ENCODE measurements at regions not wholly inside any gene's neighbourhood (a gene's known extent, or its start where the extent isn't known, plus 50 kb on each side); places are given as distances from the start of the nearest gene placed in this dataset.

DNA sequence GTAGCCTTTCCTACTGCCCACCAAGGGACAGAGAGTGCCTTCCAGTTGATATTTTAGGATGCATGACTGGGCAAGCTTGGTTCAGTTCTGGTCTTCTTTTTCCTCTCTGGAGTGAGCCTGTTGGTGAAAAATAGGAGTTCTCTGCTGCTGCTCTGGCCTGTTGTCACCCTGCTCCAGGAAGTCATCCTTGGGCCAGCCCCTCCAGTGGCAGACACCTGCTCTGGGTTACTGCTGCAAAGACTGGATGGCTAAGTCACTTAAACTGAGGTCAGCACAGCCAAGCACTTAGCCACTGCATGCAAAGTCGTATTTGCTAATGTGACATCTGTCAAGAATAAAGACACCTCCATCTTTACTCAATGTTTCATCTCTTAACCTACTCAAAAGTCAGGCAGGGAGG is 219.6 kb upstream of the ID2 start:
- H3K27ac ChIP-seq (ENCODE audit: low read length) = no peak overlapping the region
- no peak overlapping the region for H3K9ac ChIP-seq (ENCODE audit: low read length)
- H2AFZ ChIP-seq (ENCODE audit: low read length) = no peak overlapping the region
- no peaks in the 10 kb centered on the region for H3K36me3 ChIP-seq (ENCODE audit: insufficient read depth, low read length)
- no peaks in the 10 kb centered on the region for H4K20me1 ChIP-seq (ENCODE audit: insufficient read depth, low read depth, low read length)
- no peaks in the 10 kb centered on the region for H3K27me3 ChIP-seq (ENCODE audit: low read length)
- DNase-seq = no peak
- H3K79me2 ChIP-seq (ENCODE audit: low read length) = no peaks in the 10 kb centered on the region
- no peaks in the 10 kb centered on the region for H3K9me2 ChIP-seq (replicated peaks; ENCODE audit: insufficient read depth, low read length)
- no peaks in the 10 kb centered on the region for H3K9me3 ChIP-seq (ENCODE audit: low read length)
- no peak overlapping the region for H3K4me3 ChIP-seq (ENCODE audit: low read length)
- H3K4me1 ChIP-seq (ENCODE audit: low read length) = no peaks in the 10 kb centered on the region
- no peak overlapping the region for H3K4me2 ChIP-seq (ENCODE audit: low read depth, low read length, poor library complexity, severe bottlenecking)

DNA sequence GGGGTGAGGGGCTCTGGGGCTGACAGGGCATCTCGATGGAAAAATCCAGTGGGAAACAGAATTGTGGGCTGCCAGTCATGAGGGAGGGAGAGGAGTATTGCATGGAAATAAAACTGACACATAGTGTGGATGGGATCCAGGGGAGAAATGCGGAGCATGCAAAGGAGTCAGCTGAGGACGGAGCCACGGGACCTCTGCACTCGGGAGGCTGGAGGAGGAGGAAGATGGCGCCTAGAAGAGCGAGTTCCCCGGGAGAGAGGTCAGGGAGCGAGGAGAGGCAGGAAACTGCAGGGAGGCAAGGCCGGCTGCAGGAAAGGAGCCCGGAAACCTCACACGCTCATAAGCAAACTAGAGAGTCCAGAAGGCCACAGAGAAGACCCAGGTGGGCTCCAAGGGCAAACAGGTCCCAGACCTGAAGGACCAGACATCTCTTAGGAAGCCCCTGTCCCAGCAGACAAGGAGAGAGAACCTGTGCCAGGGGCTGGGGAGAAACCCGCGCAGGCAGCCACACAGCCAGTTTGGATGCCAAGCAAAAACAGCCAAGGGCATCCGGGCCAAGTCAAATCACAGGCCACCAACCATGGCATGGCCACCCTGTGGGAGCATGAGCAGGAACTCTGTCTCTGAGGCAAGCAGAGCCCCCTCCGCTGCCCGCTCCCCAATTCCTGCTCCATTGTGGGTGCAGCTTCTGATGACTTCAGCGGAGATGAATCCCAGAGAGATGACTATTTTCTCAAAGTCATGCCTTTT is 218.8 kb upstream of the ID2 start:
- Histone ChIP-seq H2AFZ (ENCODE audit: low read length) (no peak overlapping the region), H3K9me2 (replicated peaks; ENCODE audit: insufficient read depth, low read length) (no peaks in the 10 kb centered on the region), H3K9me3 (ENCODE audit: low read length) (no peaks in the 10 kb centered on the region), H3K79me2 (ENCODE audit: low read length) (no peaks in the 10 kb centered on the region), H3K4me1 (ENCODE audit: low read length) (no peaks in the 10 kb centered on the region), H3K27me3 (ENCODE audit: low read length) (no peaks in the 10 kb centered on the region), H3K4me2 (ENCODE audit: low read depth, low read length, poor library complexity, severe bottlenecking) (no peak overlapping the region), H3K36me3 (ENCODE audit: insufficient read depth, low read length) (no peaks in the 10 kb centered on the region), H3K9ac (ENCODE audit: low read length) (no peak overlapping the region), H3K27ac (ENCODE audit: low read length) (no peak overlapping the region), H3K4me3 (ENCODE audit: low read length) (no peak overlapping the region), H4K20me1 (ENCODE audit: insufficient read depth, low read depth, low read length) (no peaks in the 10 kb centered on the region)
- no peak for DNase-seq

DNA sequence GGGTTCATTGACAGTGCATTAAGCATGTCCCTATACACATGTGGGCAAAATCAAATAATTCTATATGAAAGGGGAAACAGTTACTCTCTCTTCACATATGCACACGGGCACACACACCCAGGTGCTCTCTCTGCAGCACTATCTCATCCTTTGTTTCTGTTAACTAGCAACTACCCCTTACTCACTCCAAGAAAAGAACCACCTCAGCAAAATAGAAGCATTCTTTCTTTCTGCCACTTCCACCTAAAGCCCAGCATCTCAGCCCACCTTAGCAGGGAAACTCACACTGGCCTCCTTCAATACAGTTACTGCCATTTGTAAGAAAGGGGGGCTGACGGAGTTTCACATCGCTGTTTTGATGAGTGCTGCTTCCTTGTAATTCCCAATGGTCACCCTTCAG is 216.3 kb upstream of the ID2 start:
- Histone ChIP-seq H3K4me1 (ENCODE audit: low read length) (no peaks in the 10 kb centered on the region), H3K9ac (ENCODE audit: low read length) (no peak overlapping the region), H2AFZ (ENCODE audit: low read length) (no peak overlapping the region), H3K27ac (ENCODE audit: low read length) (no peak overlapping the region), H3K9me2 (replicated peaks; ENCODE audit: insufficient read depth, low read length) (no peaks in the 10 kb centered on the region), H3K27me3 (ENCODE audit: low read length) (no peaks in the 10 kb centered on the region), H3K9me3 (ENCODE audit: low read length) (no peaks in the 10 kb centered on the region), H3K4me3 (ENCODE audit: low read length) (no peak overlapping the region), H3K79me2 (ENCODE audit: low read length) (no peaks in the 10 kb centered on the region), H3K36me3 (ENCODE audit: insufficient read depth, low read length) (no peaks in the 10 kb centered on the region), H3K4me2 (ENCODE audit: low read depth, low read length, poor library complexity, severe bottlenecking) (no peak overlapping the region), H4K20me1 (ENCODE audit: insufficient read depth, low read depth, low read length) (no peaks in the 10 kb centered on the region)
- DNase-seq = no peak

DNA sequence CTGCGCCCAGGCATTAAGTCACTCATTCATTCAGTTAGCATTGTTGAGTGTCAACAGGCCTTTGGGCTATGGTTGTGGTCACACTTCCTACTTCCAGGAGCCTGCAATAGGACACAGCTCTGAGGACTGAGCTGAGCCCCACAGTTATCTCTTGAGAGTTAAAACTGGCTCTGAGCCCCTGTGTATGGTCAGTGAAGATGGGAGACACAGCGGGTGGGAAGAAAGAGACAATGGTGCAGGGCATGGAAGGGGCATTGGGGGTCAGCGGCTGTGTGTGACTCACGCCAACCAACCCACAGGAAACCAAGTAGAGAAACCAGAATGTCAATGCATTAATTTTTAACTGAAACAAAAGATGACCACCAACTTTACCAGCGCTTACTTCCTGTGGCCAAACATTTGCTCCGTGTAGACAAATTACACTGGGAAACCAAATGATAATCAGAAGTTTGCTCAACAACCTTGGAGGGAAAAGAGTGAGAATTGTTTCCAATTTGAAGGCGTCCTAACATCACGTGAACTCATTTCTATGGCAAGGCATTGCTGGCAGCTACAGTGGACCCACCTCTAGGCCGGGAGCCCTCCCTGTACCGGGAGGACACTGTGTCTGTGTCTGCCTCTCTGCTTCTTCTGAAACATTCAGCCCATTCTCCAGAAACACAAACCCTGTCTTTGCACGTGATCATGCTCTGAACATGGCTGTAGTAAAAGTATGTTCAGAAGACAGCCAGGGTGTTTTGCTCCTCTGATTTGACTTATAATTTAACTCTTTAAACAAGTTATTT is 212.0 kb upstream of the ID2 start:
- H3K4me1 ChIP-seq (ENCODE audit: low read length) = peaks cover 12% of the 10 kb centered on the region

DNA sequence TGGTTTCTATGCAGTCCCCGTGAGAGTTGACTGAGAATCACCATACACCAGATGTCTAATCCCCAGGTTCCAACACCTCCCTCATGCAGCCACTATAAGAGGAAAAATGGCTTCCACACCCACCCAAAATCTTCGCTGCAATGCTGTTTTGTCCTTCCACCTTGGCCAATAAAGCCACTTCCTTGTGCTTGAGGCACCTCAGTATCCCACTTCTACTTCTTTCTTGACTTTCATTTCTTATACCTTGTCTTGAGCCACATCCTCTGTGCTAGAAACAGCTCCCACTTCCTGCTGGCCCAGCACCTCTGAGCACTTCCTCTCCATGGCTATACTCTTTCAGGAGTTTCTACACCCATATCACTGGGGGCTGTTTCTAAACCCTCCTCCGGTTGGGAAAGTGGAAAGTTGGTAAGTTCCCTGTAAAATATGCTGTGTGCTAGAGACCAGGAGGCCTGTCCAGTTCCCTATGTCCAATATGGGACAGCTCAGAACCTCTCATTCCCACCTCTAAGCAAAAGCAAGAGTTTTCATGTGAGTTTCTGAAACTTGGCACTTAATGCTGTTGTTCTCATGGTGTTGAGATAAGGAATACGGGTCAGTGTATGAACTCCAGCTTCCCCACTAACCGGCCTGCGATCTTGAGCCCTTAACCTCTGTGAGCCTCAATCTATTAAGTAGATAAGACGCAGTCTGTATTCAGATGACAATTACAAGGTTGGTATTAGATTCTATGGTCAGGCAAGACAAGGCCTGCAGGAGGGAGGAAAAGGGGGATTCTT is 209.1 kb upstream of the ID2 start:
- no peak overlapping the region for H3K4me2 ChIP-seq (ENCODE audit: low read depth, low read length, poor library complexity, severe bottlenecking)
- H3K27me3 ChIP-seq (ENCODE audit: low read length) = no peaks in the 10 kb centered on the region
- H3K27ac ChIP-seq (ENCODE audit: low read length) = no peak overlapping the region
- H3K9ac ChIP-seq (ENCODE audit: low read length) = no peak overlapping the region
- no peaks in the 10 kb centered on the region for H3K79me2 ChIP-seq (ENCODE audit: low read length)
- no peaks in the 10 kb centered on the region for H3K9me2 ChIP-seq (replicated peaks; ENCODE audit: insufficient read depth, low read length)
- peaks cover 39% of the 10 kb centered on the region for H3K4me1 ChIP-seq (ENCODE audit: low read length)
- H2AFZ ChIP-seq (ENCODE audit: low read length) = no peak overlapping the region
- no peaks in the 10 kb centered on the region for H4K20me1 ChIP-seq (ENCODE audit: insufficient read depth, low read depth, low read length)
- H3K36me3 ChIP-seq (ENCODE audit: insufficient read depth, low read length) = no peaks in the 10 kb centered on the region
- no peaks in the 10 kb centered on the region for H3K9me3 ChIP-seq (ENCODE audit: low read length)
- DNase-seq = no peak
- H3K4me3 ChIP-seq (ENCODE audit: low read length) = no peak overlapping the region

More for the DNA sequence above, 212.0 kb upstream of the ID2 start:
- no peaks in the 10 kb centered on the region for H3K9me3 ChIP-seq (ENCODE audit: low read length)
- H3K9ac ChIP-seq (ENCODE audit: low read length) = no peak overlapping the region
- no peaks in the 10 kb centered on the region for H3K79me2 ChIP-seq (ENCODE audit: low read length)
- no peak overlapping the region for H3K4me2 ChIP-seq (ENCODE audit: low read depth, low read length, poor library complexity, severe bottlenecking)
- no peaks in the 10 kb centered on the region for H3K36me3 ChIP-seq (ENCODE audit: insufficient read depth, low read length)
- H3K27ac ChIP-seq (ENCODE audit: low read length) = no peak overlapping the region
- no peaks in the 10 kb centered on the region for H4K20me1 ChIP-seq (ENCODE audit: insufficient read depth, low read depth, low read length)
- no peaks in the 10 kb centered on the region for H3K9me2 ChIP-seq (replicated peaks; ENCODE audit: insufficient read depth, low read length)
- no peak overlapping the region for H2AFZ ChIP-seq (ENCODE audit: low read length)
- H3K27me3 ChIP-seq (ENCODE audit: low read length) = no peaks in the 10 kb centered on the region
- no peak for DNase-seq
- no peak overlapping the region for H3K4me3 ChIP-seq (ENCODE audit: low read length)

DNA sequence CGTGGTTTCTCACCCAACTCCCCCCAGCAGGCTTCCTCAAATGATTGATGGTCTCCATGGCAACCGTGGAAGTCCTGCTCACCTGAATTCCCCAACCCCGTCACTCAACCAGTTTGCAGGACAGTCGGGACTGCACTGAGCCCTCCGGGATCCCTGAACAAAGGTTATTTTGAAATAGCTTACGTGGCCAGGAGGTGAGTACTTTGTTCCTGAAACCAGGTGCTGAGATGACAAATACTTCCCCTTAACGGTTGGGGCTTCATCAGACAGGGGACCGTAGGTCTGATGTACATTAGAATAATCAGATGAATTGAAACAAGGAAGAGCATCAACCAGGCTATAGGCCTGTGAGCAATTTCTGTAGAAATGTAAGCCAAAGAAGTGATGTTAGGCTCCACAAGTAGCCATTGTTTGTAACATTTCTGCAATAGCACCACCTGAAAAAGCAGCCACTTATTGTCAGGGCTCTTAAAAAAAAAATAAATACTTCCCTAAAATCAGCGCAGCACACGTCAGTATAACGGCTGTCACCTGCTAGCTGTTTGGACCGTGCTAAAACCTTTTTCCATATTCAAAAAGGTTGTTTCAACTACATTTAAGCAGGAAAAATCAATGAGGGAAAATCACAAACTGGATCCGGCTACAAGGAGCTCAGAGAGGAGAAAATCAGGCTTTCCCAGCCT is 206.4 kb upstream of the ID2 start:
- no peaks in the 10 kb centered on the region for H3K36me3 ChIP-seq (ENCODE audit: insufficient read depth, low read length)
- H3K79me2 ChIP-seq (ENCODE audit: low read length) = no peaks in the 10 kb centered on the region
- peak overlapping the region; percentile 35 for H3K27ac ChIP-seq (ENCODE audit: low read length)
- peak overlapping the region; percentile 11 for H3K4me3 ChIP-seq (ENCODE audit: low read length)
- H3K9me2 ChIP-seq (replicated peaks; ENCODE audit: insufficient read depth, low read length) = no peaks in the 10 kb centered on the region
- 0 out of 2 replicates have a peak overlapping the region, but pooled peaks have one; percentile 5 for H3K9ac ChIP-seq (ENCODE audit: low read length)
- no peaks in the 10 kb centered on the region for H4K20me1 ChIP-seq (ENCODE audit: insufficient read depth, low read depth, low read length)
- peaks cover 51% of the 10 kb centered on the region for H3K4me1 ChIP-seq (ENCODE audit: low read length)
- H3K4me2 ChIP-seq (ENCODE audit: low read depth, low read length, poor library complexity, severe bottlenecking) = peak overlapping the region; percentile 51
- peak; percentile 78 for DNase-seq
- H3K9me3 ChIP-seq (ENCODE audit: low read length) = no peaks in the 10 kb centered on the region
- H2AFZ ChIP-seq (ENCODE audit: low read length) = 0 out of 2 replicates have a peak overlapping the region, but pooled peaks have one; percentile 12
- no peaks in the 10 kb centered on the region for H3K27me3 ChIP-seq (ENCODE audit: low read length)

DNA sequence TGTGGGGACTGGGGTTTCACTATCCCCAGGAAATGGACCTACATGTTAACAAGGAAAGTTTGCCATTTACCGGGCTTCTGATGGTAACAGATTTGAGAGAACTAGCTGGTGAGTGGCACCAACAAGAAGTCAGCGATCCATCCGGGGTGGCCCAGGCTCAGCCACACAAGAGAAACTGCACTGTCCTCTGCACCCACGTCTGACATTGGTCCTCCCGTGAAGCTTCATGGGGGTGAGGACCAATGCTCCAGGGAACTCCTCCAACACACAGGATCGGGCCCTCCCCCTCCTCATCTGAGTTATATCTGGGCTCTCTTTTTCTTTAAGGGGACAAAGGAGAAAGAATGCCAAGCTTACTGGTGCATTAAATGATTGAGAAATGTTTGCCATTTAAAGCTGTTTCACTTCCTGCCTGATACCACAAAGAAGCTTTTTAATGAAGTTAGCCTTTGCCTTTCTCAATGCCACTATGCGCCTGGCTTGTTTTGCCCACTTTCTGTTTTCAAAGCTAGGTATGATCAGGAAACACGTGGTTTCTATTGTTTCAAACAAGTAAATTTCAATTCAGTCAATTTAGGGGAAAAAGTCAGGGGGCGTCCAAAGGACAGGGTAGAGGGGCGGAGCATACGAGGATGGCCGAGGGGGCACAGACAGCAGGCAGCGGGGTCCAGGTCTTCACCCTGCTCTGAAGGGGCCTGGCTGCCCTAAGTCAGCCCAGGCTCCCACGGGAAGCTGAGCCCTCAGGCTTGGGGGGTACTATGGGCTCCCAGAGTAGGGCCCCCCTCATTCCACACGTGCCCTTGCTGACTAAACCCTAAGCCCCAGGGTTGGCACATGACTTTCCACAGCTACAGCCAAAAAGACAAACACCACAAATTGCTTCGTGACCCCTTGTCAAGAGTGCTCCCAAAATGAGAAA is 204.0 kb upstream of the ID2 start:
- DNase-seq = peak; percentile 89
- H4K20me1 ChIP-seq (ENCODE audit: insufficient read depth, low read depth, low read length) = no peaks in the 10 kb centered on the region
- no peaks in the 10 kb centered on the region for H3K9me2 ChIP-seq (replicated peaks; ENCODE audit: insufficient read depth, low read length)
- no peaks in the 10 kb centered on the region for H3K79me2 ChIP-seq (ENCODE audit: low read length)
- H3K4me1 ChIP-seq (ENCODE audit: low read length) = peaks cover 63% of the 10 kb centered on the region
- no peaks in the 10 kb centered on the region for H3K9me3 ChIP-seq (ENCODE audit: low read length)
- peak overlapping the region; percentile 36 for H3K4me3 ChIP-seq (ENCODE audit: low read length)
- no peaks in the 10 kb centered on the region for H3K36me3 ChIP-seq (ENCODE audit: insufficient read depth, low read length)
- peak overlapping the region; percentile 54 for H3K9ac ChIP-seq (ENCODE audit: low read length)
- peak overlapping the region; percentile 61 for H3K27ac ChIP-seq (ENCODE audit: low read length)
- no peaks in the 10 kb centered on the region for H3K27me3 ChIP-seq (ENCODE audit: low read length)
- peak overlapping the region; percentile 71; the same call in 1 of the 2 replicates for H2AFZ ChIP-seq (ENCODE audit: low read length)
- peak overlapping the region; percentile 68 for H3K4me2 ChIP-seq (ENCODE audit: low read depth, low read length, poor library complexity, severe bottlenecking)

All from Karpas-422 (cell line).